ENCODE measurements at regions not wholly inside any gene's neighbourhood (a gene's known extent, or its start where the extent isn't known, plus 50 kb on each side); places are given as distances from the start of the nearest gene placed in this dataset.

GRCh38 chr6:120876424-120876823, 457.9 kb downstream of the TBC1D32 start:
- H3K9me3 ChIP-seq (ENCODE audit: control insufficient read depth, insufficient read depth, low read depth, low read length) = no peaks in the 10 kb centered on the region
- ATAC-seq = no peak
- BruUV-seq (replicated peaks) = no TSS peak
- in situ Hi-C loops (cut with HindIII; ENCODE audit: low pct_unique_long_range_greater_than_20kb, low sequenced_read_pairs) (no loop called here), intact Hi-C loops (cut with micrococcal nuclease; ENCODE audit: unreplicated experiment) (no loop called here)
- H3K36me3 ChIP-seq (ENCODE audit: control insufficient read depth, insufficient read depth, low read length) = no peaks in the 10 kb centered on the region
- H3K27me3 ChIP-seq (ENCODE audit: control insufficient read depth, insufficient read depth, low read length) = no peaks in the 10 kb centered on the region
- no peaks in the 10 kb centered on the region for H3K4me1 ChIP-seq (ENCODE audit: control insufficient read depth, insufficient read depth, low read length)
- no peak overlapping the region for H3K27ac ChIP-seq (ENCODE audit: low read length)
- POLR2A ChIA-PET = no interaction called here
- CTCF ChIA-PET = no interaction called here
- no peak overlapping the region for H3K4me3 ChIP-seq (ENCODE audit: low read depth in 2 of 2, low read length in 2 of 2)
- DNase-seq (ENCODE audit: low read depth, low spot score) = no peak
- TF ChIP-seq, protein P1, sequence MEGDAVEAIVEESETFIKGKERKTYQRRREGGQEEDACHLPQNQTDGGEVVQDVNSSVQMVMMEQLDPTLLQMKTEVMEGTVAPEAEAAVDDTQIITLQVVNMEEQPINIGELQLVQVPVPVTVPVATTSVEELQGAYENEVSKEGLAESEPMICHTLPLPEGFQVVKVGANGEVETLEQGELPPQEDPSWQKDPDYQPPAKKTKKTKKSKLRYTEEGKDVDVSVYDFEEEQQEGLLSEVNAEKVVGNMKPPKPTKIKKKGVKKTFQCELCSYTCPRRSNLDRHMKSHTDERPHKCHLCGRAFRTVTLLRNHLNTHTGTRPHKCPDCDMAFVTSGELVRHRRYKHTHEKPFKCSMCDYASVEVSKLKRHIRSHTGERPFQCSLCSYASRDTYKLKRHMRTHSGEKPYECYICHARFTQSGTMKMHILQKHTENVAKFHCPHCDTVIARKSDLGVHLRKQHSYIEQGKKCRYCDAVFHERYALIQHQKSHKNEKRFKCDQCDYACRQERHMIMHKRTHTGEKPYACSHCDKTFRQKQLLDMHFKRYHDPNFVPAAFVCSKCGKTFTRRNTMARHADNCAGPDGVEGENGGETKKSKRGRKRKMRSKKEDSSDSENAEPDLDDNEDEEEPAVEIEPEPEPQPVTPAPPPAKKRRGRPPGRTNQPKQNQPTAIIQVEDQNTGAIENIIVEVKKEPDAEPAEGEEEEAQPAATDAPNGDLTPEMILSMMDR (IDR thresholded peaks at IDR 0.05) = no peak
- TF ChIP-seq, protein P2, sequence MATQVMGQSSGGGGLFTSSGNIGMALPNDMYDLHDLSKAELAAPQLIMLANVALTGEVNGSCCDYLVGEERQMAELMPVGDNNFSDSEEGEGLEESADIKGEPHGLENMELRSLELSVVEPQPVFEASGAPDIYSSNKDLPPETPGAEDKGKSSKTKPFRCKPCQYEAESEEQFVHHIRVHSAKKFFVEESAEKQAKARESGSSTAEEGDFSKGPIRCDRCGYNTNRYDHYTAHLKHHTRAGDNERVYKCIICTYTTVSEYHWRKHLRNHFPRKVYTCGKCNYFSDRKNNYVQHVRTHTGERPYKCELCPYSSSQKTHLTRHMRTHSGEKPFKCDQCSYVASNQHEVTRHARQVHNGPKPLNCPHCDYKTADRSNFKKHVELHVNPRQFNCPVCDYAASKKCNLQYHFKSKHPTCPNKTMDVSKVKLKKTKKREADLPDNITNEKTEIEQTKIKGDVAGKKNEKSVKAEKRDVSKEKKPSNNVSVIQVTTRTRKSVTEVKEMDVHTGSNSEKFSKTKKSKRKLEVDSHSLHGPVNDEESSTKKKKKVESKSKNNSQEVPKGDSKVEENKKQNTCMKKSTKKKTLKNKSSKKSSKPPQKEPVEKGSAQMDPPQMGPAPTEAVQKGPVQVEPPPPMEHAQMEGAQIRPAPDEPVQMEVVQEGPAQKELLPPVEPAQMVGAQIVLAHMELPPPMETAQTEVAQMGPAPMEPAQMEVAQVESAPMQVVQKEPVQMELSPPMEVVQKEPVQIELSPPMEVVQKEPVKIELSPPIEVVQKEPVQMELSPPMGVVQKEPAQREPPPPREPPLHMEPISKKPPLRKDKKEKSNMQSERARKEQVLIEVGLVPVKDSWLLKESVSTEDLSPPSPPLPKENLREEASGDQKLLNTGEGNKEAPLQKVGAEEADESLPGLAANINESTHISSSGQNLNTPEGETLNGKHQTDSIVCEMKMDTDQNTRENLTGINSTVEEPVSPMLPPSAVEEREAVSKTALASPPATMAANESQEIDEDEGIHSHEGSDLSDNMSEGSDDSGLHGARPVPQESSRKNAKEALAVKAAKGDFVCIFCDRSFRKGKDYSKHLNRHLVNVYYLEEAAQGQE (IDR thresholded peaks at IDR 0.05; ENCODE audit: insufficient read depth in 1 of 2, low read depth in 2 of 2, low read length in 1 of 2) = no peak
- TF ChIP-seq TCF7L2 (IDR thresholded peaks at IDR 0.05; ENCODE audit: low read depth, low read length) (no peak), POLR2AphosphoS5 (IDR thresholded peaks at IDR 0.05; ENCODE audit: low read depth, low read length) (no peak), SIN3A (IDR thresholded peaks at IDR 0.05; ENCODE audit: borderline replicate concordance, insufficient read depth, low read depth, low read length) (no peak)

- no peak overlapping the region for H3K4me3 ChIP-seq (ENCODE audit: low read depth in 2 of 2, low read length in 2 of 2)
- TF ChIP-seq TCF7L2 (IDR thresholded peaks at IDR 0.05; ENCODE audit: low read depth, low read length) (no peak), SIN3A (IDR thresholded peaks at IDR 0.05; ENCODE audit: borderline replicate concordance, insufficient read depth, low read depth, low read length) (no peak), POLR2AphosphoS5 (IDR thresholded peaks at IDR 0.05; ENCODE audit: low read depth, low read length) (no peak)
- TF ChIP-seq, protein P1 (IDR thresholded peaks at IDR 0.05) = no peak
- TF ChIP-seq, protein P2 (IDR thresholded peaks at IDR 0.05; ENCODE audit: insufficient read depth in 1 of 2, low read depth in 2 of 2, low read length in 1 of 2) = no peak
- H3K4me1 ChIP-seq (ENCODE audit: control insufficient read depth, insufficient read depth, low read length) = no peaks in the 10 kb centered on the region
- H3K27ac ChIP-seq (ENCODE audit: low read length) = no peak overlapping the region
- intact Hi-C loops (cut with micrococcal nuclease; ENCODE audit: unreplicated experiment) (no loop called here), in situ Hi-C loops (cut with HindIII; ENCODE audit: low pct_unique_long_range_greater_than_20kb, low sequenced_read_pairs) (no loop called here)
- ChIA-PET POLR2A (no interaction called here), CTCF (no interaction called here)
- BruUV-seq (replicated peaks) = no TSS peak
- DNase-seq (ENCODE audit: low read depth, low spot score) = no peak
- H3K27me3 ChIP-seq (ENCODE audit: control insufficient read depth, insufficient read depth, low read length) = no peaks in the 10 kb centered on the region
- no peaks in the 10 kb centered on the region for H3K9me3 ChIP-seq (ENCODE audit: control insufficient read depth, insufficient read depth, low read depth, low read length)
- ATAC-seq = no peak
- no peaks in the 10 kb centered on the region for H3K36me3 ChIP-seq (ENCODE audit: control insufficient read depth, insufficient read depth, low read length)
Measured at GRCh38 chr6:120875900-120876299, 458.4 kb downstream of the TBC1D32 start.
